ENCODE measurements at regions not wholly inside any gene's neighbourhood (a gene's known extent, or its start where the extent isn't known, plus 50 kb on each side); places are given as distances from the start of the nearest gene placed in this dataset.

DNA sequence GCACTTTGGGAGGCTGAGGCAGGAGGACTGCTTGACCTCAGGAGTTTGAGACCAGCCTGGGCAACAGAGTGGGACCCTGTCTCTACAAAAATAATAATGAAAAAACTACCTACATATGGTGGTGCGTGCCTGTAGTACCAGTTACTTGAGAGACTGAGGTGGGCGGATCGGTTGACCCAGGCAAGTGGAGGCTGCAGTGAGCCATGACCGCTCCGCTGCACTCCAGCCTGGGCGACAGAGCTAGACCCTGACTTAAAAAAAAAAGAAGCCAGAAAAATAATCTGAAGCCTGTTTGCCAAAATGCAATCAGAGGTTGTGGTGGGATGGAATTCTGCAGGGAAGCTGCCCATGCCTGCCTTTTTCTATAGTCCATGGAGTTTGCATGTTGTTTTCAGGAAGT is 50.4 kb upstream of the GGTA1 start:
- DNase-seq (ENCODE audit: extremely low spot score, insufficient read length, low read depth) (no peak), FAIRE-seq (no peak)

DNA sequence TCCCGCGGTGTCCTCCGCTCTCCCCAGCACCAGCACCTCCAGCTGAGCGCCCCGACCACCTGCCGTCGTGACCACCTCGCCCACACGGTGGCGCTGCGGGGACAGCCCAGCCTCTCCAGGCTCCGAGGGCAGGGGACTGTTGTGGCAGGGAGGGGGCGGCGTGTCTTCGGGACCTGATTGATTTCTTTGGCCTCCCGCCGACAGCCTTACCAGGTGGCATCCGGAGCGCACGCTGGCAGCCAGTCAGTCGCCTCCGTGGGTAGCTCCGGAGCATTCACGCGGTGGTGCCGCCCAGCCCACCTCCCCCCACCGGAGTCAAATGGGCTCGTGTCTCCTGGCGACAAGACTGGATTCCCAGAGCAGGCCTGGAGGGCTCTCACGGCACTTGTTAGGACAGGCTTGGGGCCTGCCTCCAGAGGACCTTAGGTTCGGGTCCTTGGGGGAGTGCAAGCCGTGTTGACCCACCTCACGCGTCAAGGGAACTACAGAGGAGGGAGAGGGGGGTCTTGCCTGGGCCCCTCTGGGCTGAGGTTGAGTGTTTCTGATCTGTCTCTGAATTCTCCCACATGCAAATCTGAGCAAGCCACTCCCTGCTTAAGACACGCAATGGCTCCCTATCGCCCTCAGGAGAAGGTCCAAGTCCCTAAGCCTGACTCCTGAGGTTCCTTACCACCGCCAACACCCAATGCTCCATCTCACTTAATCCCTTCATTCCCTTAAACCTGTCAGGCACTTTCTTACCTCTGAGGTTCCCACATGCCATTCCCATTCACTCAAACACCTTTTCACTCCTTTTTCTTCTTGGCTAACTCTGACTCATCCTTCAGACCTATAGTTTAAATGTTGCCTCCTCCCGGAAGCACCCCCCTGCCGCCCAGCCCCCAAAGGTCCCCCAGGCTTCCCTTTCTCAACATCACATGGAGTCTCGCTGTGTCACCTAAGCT is 51.2 kb upstream of the GGTA1 start:
- FAIRE-seq (peak; percentile 48), DNase-seq (ENCODE audit: extremely low spot score, insufficient read length, low read depth) (peak; percentile 36)

DNA sequence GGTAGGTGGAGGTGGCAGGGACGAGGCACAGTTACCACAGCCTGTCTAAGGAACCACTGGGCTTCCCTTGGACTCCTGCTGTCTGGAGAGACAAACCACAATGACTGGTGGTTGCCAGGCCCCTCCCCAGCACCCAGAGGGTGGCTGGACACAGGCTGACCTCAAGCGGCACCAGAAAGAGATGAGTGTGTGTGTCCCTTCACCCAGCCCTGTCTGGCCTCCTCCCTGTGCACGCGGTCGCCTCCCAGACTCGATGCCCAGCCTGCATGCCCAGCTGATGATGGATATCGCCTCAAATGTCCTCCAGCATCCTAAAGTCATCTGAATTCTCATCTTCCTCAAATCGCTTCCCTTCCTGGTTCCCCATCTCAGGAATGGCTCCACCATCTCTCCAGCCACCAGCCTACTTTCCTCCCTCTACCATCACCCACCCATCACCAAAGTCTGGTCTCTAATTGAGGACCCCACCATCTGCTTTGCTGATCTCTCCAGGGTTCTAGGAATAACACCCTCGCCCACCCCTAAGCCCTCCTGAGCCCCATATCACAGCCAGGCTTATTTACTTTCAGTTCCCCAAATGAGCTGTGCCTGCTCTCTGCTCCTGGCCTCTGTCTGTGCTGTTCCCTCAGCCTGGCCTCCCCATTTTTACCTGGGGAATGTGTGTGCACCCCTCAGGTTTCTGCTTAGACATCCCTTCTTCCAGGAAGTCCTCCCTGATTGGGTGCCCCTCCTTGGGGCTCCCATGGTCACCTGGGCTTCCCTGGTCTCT is 52.5 kb upstream of the GGTA1 start:
- DNase-seq (ENCODE audit: extremely low spot score, insufficient read length, low read depth) (no peak), FAIRE-seq (peak; percentile 5)

DNA sequence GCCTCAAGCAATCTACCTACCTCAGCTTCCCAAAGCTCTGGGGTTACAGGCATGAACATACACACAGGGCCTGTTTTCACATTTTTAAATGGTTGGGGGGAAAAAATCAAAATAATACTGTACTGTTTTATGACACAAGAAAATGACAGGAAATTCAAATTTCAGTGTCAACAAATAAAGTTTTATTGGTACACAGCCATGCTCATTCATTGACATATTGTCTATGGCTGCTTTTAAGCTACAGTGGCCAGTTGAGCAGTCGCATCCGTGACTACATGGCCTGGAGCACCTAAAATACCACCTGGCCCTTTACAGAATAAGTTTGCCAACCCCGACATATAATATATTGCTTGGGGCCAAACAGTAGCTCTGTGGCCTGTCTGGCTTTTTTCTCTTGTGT is 56.4 kb upstream of the GGTA1 start:
- FAIRE-seq (no peak), DNase-seq (ENCODE audit: extremely low spot score, insufficient read length, low read depth) (no peak)

DNA sequence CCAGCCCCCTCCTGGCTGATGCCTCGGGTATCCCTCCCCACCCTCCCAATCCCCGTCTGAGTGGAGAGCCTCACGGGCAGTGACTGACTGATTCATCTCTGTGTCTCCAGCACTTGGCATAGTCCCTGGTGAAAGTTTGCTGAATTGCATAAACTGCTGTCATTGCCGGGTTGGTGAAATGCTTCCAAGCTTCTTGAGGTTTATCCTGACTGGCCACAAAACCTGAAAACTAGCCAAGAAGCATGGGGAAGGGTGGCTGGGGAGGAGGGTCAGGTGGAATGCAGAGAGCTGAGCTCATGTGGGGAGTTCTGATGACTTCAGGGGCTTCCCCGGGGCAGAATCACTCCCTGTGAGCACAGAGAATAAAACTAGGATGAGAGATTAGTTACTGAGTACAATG is 56.9 kb upstream of the GGTA1 start:
- FAIRE-seq (no peak), DNase-seq (ENCODE audit: extremely low spot score, insufficient read length, low read depth) (no peak)

DNA sequence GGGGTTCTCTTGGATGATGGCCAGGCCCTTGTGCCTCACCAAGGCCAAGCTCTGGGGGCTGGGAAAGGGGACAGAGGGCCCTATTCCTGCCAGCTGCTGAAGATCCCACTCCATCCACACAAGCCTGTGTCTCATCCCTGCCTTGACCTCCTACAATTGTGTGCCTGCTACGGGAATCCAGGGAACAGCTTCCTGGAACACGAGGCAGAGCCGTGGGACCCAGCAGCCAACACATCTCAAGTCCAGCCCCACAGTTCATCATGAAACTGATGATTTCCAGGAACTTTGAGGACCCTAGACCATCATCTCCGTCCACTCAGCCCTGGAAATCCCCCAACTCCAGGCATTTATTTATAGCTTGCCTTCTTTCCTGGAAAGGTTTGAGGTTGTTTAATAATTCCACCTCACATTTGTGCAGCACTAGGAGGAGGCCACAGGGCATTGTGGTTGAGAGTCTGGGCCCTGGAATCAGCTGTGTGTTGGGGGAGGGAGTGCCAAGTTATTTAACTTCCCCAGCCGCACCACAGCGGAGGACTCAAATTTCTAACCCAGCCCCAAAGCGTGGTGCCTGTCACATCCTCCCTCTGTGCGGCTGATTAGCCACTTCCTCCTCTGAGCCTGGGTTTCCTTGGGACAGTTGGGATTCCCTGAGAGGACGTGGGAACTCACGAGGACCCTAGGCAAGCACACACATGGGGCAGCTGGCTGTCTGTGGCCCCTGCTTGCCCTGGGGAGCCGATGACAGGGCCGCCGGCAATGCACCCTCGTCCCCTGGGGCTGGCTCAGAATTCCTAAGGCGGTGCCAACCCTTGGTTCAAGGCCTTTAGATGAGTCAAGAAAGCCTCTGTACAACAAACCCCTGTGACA is 58.2 kb upstream of the GGTA1 start:
- no peak for DNase-seq (ENCODE audit: extremely low spot score, insufficient read length, low read depth)
- FAIRE-seq, result peak; percentile 58

DNA sequence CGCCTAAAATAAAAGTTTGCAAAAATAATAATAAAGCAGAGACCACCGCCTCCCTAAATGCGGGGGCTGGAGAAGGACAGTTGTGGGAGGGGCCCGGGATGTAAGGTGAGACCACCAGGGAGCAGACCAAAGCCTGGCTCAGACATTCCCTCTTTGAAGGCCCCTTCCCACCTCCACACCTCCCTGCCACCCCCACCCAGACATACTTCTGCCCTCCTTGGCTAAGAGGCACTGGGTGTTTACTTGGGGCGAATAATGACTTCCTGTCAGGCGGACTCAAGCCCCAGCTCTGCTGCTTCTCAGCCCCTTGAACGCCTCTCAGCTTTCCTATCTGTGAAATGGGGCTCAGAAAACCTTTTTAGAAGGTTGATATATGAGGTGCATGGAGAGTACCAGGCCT is 58.8 kb upstream of the GGTA1 start:
- no peak for FAIRE-seq
- no peak for DNase-seq (ENCODE audit: extremely low spot score, insufficient read length, low read depth)

DNA sequence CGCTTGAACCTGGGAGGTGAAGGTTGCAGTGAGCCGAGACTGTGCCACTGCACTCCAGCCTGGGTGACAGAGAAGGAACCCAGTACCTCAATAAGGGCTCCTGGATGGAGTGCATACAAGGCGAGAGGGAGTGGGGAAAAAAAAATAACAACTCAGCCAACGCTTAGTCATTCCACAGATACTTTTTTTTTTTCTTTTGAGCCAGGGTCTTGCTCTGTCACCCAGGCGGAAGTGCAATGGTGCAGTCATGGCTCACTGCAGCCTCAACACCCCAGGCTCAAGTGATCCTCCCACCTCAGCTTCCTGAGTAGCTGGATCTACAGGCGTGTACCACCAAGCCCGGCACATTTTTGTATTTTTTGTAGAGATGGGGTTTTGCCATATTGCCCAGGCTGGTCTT is 59.5 kb upstream of the GGTA1 start:
- DNase-seq (ENCODE audit: extremely low spot score, insufficient read length, low read depth), result no peak
- peak; percentile 78 for FAIRE-seq

DNA sequence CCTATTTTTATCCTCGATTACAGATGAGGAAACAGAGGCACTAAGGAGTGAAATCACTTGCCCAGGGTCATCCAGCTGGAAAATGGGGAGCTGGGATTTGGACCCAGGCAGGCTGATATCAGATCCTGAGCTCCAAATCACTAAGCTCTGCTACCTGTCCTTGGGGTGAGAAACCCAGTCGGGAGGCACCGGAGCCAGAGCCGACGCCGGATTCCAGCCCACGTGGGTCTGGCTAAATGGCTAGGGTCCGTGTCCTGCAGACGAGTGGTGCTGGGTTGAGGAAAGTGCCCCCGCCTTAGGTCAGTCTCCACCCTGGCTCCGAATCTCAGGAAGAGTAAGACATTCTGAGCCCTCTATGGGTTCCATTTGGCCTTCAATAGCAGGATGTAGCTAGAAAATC is 61.3 kb upstream of the GGTA1 start:
- FAIRE-seq (no peak), DNase-seq (ENCODE audit: extremely low spot score, insufficient read length, low read depth) (no peak)

DNA sequence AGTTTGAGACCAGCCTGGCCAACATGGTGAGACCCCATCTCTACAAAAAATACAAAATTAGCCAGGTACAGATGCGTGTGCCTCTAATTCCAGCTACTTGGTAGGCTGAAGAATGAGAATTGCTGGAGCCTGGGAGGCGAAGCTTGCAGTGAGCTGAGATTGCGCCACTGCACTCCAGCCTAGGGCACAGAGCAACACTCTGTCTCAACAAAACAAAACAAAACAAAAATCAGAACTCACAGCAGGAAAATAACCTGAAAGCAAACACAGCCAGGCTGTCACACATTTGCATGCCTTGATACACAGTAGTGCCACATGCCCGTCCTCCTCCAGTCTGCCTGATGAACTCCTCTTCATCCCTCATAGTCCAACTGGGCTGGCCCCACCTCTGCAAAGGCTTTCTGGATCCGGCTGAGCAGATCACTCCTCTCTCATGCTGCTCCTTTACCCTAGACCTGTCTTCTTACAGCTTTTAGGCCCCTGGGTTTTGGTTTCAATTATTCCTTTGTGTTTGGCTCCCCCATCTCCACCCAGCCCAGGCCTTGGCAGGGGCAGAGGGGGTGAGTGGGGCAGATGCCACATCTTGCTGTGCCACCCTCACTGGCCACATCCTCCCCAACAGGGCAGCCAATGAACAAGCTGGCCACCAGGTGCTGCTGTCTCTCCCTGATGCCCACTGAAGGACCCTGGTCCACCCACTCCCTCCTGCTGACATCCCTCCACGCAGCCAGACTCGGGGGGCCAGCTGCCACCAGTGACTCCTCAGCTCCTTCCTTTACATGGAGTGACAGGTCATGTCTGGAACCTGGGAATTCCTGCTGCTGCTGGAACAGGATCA is 62.0 kb upstream of the GGTA1 start:
- no peak for FAIRE-seq
- no peak for DNase-seq (ENCODE audit: extremely low spot score, insufficient read length, low read depth)

DNA sequence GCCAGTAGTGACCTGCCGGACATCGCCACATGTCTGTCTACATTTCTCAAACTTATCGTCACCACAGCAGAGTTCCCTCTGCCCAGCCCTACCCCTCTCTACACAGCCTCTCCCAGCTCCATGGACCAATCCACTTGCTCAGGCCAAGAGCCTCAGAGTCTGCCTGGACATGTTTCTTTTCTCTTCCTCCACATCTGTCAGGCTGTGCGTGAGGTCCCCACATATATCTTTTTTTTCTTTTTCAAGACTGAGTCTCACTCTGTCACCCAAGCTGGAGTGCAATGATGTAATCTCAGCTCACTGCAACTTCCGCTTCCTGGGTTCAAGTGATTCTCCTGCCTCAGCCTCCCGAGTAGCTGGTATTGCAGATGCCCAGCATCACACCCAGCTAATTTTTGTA is 62.7 kb upstream of the GGTA1 start:
- FAIRE-seq, result no peak
- no peak for DNase-seq (ENCODE audit: extremely low spot score, insufficient read length, low read depth)

DNA sequence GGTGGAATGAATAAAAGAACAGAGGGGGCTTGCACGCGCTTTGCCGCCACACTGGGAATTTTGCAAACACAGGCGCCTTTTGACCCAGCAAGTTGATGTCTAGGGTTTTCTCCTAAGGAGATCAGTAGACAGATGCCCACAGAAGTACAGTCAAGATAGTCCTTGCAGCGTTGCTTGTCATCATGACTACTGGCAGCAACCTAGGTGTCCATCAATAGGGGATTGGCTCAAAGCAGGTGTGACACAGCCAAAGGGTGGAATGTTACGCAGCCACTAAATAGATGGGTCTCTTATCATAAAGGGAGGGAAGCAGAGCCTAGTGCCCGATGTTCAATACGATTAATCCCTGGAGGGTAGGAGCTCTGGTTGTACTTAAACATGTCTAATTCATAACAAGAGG is 63.8 kb upstream of the GGTA1 start:
- FAIRE-seq (no peak), DNase-seq (ENCODE audit: extremely low spot score, insufficient read length, low read depth) (no peak)

DNA sequence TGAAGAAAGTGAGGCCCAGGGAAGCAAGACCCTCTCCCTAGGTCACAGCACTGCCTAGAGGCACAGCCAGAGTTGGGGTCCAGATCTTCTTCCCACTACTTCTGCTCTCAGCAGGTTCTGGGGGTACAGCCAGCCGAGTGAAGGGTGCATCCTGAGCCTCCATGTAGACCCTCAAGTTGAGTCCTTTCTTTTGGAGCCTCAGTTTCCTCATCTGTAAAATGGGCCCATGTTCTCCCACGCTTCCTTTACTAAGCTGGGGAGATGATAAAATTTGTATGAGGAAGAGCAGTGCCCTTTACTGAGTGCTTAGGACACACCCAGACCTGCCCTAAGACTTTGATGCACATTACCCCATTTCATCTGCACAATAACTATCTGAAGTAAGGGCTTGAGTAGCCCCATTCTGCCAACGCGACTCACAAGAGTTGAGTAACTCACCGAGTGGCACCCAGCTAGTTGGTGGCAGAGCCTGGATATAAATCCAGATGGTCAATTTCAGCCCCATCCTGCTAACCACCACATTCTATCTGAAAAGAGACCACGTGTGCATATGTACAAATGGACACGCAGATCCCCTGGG is 64.3 kb upstream of the GGTA1 start:
- DNase-seq (ENCODE audit: extremely low spot score, insufficient read length, low read depth) (no peak), FAIRE-seq (no peak)

DNA sequence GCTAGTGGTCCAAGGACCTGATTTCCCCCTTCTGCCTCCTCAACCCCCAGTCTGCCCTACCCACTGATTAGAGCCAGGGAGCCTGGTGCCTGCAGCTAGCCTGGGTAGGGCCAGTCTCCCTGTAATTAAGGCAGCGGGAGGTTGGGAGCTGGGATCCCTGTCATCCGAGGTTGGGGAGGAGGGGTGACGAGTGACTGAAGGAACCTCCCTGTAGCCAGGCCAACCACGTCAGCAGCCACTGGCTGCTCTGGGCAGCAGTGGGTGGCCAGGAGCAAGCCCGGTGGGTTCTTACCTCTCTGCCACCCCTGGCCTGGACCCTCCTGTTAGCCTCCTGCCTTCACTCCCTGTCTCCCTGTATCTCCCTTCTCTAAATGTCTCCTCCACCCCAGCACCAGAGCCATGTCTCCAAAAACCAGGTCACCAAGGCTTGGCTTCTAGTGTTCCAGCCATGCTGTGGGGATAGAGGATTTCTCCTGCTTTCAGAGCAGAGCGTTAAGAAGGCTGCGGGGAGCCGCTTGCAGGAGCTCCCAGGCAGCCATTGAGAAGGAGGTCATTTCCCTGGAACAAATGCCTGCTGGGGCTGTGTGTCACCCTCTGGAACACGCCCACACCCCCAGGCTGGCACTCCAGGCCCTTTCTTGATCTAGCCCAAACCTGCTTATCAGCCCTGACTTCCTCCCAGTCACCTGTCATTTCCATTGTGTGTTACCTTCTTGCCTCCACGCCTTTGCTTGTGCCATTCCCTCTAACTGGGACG is 65.0 kb upstream of the GGTA1 start:
- FAIRE-seq (no peak), DNase-seq (ENCODE audit: extremely low spot score, insufficient read length, low read depth) (no peak)

DNA sequence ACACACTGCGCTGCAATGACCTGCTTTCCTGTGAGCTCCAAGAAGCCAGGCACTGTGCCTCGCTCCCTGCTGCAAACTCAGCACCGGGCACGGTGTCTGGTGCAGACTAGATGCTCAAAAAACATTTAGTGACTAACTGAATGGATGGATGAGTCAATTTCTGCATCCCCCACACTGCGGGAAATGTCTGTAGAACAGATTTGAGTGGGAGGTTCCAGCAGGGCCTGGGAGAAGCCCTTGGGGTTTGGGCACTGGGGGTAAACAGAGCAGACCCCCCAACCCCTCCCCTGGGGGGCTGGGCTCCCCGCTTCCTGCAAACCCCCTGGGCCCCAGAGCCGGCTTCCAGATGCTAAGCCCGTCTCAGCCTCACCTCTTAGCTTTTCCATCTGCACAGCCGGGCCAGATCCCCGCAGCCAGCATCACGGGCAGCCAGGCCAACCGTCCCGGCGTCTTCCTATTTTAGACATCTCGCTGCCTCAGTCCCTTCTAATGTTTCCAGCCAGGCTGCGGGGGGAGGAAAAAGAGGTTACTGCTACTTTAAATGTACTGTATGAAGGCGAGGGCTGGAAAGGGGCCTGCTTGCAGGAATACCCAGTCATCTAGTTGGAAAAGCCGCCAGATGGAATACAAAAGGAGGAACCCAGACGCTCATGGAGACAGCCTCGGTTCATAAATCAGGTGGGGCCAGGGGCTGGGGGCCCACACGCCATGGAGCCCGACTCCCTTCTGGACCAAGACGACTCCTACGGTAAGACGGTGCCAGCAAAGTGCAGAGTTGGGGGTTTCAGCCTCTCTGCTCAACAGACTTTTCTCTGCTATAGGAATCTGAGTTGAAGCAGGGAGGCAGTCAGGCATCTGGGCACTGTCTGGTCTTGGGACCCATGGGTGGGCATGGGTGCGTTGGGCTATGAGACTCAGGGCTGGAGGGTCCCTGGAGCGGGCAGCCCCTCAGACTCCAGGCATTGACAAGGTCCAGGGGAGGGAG is 67.1 kb upstream of the GGTA1 start:
- DNase-seq (ENCODE audit: extremely low spot score, insufficient read length, low read depth) (no peak), FAIRE-seq (no peak)

DNA sequence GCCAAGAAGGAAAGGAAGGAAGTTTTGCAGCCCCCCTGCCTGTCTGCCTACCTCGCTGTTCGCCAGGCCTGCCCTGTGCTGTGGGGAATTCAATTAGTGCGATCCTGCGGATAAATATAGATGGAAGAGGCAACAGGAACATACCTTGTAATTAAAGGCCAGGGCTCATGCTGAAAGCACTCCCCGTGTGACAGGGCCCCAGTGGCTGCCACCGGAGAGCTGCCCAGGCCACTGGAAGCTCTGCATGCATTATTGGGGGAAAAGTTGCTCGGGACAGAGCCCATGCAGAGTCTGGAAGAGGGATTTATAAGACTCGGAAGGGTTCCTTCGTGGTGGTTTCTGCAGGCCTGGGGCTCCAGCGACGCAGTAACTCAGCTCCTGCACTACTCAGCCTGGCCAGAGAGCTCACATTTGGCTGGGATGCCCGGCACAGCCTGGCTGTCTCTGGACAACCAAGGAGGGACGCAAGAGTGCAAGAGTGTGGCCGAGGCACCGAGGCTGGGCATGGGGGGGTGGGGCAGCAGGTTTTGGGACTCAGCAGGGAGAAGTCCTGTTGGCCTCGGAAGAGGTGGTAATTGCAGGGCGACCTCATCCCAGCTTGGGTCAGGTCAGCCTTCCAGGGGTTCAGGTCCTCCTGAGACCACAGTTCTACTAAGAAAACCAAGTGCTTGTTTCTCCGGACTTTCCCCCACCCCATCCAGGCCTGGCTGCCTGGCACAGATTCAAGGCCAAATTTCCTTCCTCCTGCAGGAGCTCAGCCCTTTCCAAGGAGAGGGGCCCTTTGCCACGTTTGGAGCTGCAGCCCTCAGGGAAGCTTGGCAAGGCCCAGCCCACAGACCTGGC is 68.1 kb upstream of the GGTA1 start:
- no peak for FAIRE-seq
- DNase-seq (ENCODE audit: extremely low spot score, insufficient read length, low read depth), result no peak
